Type B pancreatic cell (in vitro differentiated cells): ENCODE measurements at regions not wholly inside any gene's neighbourhood (a gene's known extent, or its start where the extent isn't known, plus 50 kb on each side); places are given as distances from the start of the nearest gene placed in this dataset.

ENCODE experiments used
- DNase-seq: peaks from one replicate; pipeline ENCODE4 v3.0.0; 2021; ENCODE audit warnings: mixed read lengths; ENCODE audit not compliant: unreplicated experiment; ENCODE audit errors: extremely low spot score
- H3K27ac Mint-ChIP-seq: 2 replicates; pipeline ENCODE4 v1.8.0; 2021; ENCODE audit warnings: mild to moderate bottlenecking, mixed read lengths
- H3K27me3 Mint-ChIP-seq: 2 replicates; pipeline ENCODE4 v1.8.0; 2021; ENCODE audit warnings: mixed read lengths
- H3K36me3 Mint-ChIP-seq: 2 replicates; pipeline ENCODE4 v1.8.0; 2021; ENCODE audit warnings: mixed read lengths
- H3K4me1 Mint-ChIP-seq: one replicate; pipeline ENCODE4 v1.8.0; 2021; ENCODE audit warnings: mixed read lengths; ENCODE audit not compliant: unreplicated experiment
- H3K4me3 Mint-ChIP-seq: 2 replicates; pipeline ENCODE4 v1.8.0; 2021; ENCODE audit warnings: mild to moderate bottlenecking, mixed read lengths
- H3K9me3 Mint-ChIP-seq: 2 replicates; pipeline ENCODE4 v1.8.0; 2021; ENCODE audit warnings: mixed read lengths
- CTCF ChIP-seq: fragments of 200-600 bp; sonication (generic); conservative IDR thresholded peaks from 2 replicates; pipeline ENCODE4 v1.5.0; 2021; ENCODE audit warnings: antibody characterized with exemption, mild to moderate bottlenecking

- DNase-seq, result no peak
- Mint-ChIP-seq H3K27me3 (no peaks in the 10 kb centered on the region), H3K4me1 (peaks cover 23% of the 10 kb centered on the region), H3K27ac (no peak overlapping the region), H3K4me3 (no peak overlapping the region), H3K36me3 (peaks cover 4% of the 10 kb centered on the region), H3K9me3 (peaks cover 10% of the 10 kb centered on the region)
- no peak for TF ChIP-seq CTCF
Observed at GRCh38 chr15:36331531-36332275, 247.7 kb upstream of the CDIN1 start.

- Mint-ChIP-seq H3K27me3 (no peaks in the 10 kb centered on the region), H3K36me3 (peaks cover 4% of the 10 kb centered on the region), H3K9me3 (peaks cover 10% of the 10 kb centered on the region), H3K4me3 (no peak overlapping the region), H3K4me1 (peaks cover 23% of the 10 kb centered on the region), H3K27ac (no peak overlapping the region)
- no peak for DNase-seq
- TF ChIP-seq CTCF, result no peak
Observed at GRCh38 chr15:36332301-36332700, 247.1 kb upstream of the CDIN1 start.

- H3K4me1 Mint-ChIP-seq, result peaks cover 23% of the 10 kb centered on the region
- H3K9me3 Mint-ChIP-seq, result peaks cover 10% of the 10 kb centered on the region
- no peak for TF ChIP-seq CTCF
- peaks cover 4% of the 10 kb centered on the region for H3K36me3 Mint-ChIP-seq
- no peak overlapping the region for H3K4me3 Mint-ChIP-seq
- no peaks in the 10 kb centered on the region for H3K27me3 Mint-ChIP-seq
- H3K27ac Mint-ChIP-seq, result no peak overlapping the region
- DNase-seq, result no peak
Observed at GRCh38 chr15:36332896-36333295, 246.5 kb upstream of the CDIN1 start.

- H3K27me3 Mint-ChIP-seq, result no peaks in the 10 kb centered on the region
- peak overlapping the region; percentile 68 for H3K27ac Mint-ChIP-seq
- no peak for TF ChIP-seq CTCF
- DNase-seq, result no peak
- peaks cover 10% of the 10 kb centered on the region for H3K9me3 Mint-ChIP-seq
- H3K4me3 Mint-ChIP-seq, result peak overlapping the region; percentile 28
- peaks cover 23% of the 10 kb centered on the region for H3K4me1 Mint-ChIP-seq
- H3K36me3 Mint-ChIP-seq, result peaks cover 4% of the 10 kb centered on the region
Observed at GRCh38 chr15:36334059-36334458, 245.4 kb upstream of the CDIN1 start.

GRCh38 chr15:36335224-36335623, 244.2 kb upstream of the CDIN1 start:
- no peak overlapping the region for H3K27ac Mint-ChIP-seq

More at GRCh38 chr15:36335224-36335623, 244.2 kb upstream of the CDIN1 start:
- Mint-ChIP-seq H3K27me3 (no peaks in the 10 kb centered on the region), H3K36me3 (peaks cover 4% of the 10 kb centered on the region), H3K4me1 (peaks cover 23% of the 10 kb centered on the region), H3K4me3 (no peak overlapping the region), H3K9me3 (peaks cover 10% of the 10 kb centered on the region)
- no peak for DNase-seq
- TF ChIP-seq CTCF, result no peak
